Stimulated activated CD8-positive, alpha-beta memory T cell treated with anti-CD3 and anti-CD28 coated beads, Interleukin-12 subunit alpha, Interleukin-12 subunit beta, amount 100 ng/mL, for 24 hours (primary cell): ENCODE measurements at regions not wholly inside any gene's neighbourhood (a gene's known extent, or its start where the extent isn't known, plus 50 kb on each side); places are given as distances from the start of the nearest gene placed in this dataset.

Experiments
- DNase-seq: peaks from one replicate; pipeline ENCODE4 v3.0.0-alpha.2; 2020; ENCODE audit errors: extremely low read depth

DNA sequence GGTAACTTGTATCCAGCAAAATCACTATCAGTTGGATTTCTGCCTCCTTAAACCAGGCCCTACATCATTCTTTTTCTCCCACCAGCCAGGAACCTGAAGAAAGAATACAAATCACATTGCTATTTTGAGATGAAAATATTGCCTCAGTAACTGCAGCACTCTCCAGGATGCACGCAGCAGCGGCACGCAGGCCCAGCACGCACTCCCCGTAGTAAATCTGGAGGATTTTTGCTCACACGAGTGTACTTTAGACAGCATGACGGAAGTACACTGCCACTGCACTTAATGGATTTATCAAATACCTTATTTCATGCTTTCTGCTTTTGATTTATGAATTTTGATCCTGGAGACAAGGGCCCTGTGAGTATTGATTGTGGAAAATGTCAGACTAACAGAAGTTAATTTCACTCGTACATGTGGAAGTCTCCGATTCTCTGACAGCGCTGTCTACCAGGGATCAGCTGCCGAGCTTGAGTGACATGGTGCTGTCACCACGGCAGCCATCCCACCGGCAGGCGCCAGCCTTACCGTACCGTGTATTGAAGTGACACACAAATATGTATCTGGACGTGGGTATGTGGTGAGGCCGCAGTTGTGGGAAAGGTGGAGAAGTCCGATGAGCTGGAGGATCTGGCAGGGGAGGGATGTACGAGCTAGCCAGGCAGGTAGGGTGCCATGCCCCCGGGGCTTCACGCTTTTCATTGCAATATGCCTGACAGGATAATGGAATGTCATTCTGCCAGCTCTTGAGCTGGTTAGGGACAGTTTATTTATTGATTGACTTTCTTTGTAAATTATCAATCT is 863.7 kb downstream of the GALR1 start:
- no peak for DNase-seq

DNA sequence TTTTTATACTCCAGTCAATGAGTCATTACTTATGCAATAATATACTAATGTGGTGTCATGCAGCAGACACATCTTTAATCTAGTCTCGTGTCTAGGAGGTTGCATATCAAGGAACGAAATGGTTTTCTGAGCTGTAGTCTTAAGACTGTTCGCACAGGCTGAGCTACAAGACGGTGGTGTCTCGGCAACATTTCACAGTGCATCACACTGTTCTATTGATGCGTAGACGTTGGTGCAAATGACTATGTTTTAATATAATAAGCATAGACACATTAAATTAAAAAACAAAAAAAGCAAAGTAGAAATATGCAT is 864.2 kb downstream of the GALR1 start:
- no peak for DNase-seq

DNA sequence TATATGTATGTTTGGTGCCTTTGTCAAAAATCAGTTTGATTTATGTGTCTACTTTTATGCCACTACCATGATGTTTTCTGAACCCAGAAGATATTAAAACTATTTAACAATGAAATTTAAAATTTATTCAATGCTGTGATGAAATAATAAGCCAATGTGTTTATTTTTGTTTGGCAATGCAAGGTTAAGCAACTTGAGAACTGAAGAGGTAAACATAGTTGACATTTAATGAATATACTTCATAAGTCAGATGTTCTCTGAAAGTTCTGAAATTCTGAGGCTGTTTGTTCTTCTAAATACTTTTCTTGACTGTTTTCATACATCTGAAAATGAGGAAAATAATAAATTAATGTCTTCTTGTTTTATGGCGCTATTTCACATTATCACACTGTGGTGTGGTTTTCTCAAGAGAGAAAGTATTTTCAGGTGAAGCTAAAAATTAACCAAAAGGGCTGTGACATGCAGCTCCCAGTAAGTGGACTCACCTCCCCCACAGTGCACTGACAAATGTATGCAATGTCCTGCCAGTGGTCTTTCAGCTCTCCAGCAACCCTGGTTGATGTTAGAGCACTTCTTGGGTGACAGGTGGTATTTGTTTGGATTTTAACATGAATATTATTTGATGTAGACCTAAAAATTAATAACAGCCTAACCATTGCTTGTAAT is 863.6 kb upstream of the SALL3 start:
- no peak for DNase-seq

DNA sequence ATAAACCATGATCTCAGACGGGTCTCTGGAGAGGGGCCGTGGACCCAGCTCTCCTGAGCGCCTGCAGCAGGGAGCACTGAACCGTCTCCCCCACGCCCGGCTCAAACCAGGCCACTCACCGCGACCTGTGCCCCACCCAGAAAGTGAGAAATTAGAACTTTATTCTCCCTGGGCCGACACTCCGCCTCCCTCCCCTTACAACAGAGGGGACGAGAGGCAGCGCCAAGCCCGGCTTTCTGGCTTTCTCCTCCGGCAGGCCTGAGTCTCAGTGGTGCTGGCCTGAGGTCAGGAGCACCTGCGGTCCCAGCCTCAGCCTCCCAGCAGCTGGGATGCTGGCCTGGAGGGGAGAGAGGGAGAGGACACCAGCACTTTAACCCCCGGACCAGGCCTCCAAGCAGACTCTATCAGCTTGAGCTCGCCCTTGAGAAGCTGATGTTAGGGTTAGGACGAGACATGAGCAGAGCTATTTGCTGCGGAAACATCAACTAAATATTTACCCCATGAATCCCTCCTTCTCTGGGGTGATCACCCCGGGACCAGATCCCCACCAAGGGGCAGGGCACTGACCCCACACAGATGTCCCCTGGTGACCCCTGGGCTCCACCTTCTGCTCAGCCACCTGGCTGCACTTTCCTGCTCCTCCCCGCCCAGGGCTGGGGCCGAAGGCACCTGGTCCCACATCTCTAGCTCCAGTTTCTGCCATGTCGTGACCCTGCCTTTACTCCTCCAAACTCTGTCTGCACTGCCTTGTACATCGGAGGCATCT is 856.3 kb upstream of the SALL3 start:
- no peak for DNase-seq

DNA sequence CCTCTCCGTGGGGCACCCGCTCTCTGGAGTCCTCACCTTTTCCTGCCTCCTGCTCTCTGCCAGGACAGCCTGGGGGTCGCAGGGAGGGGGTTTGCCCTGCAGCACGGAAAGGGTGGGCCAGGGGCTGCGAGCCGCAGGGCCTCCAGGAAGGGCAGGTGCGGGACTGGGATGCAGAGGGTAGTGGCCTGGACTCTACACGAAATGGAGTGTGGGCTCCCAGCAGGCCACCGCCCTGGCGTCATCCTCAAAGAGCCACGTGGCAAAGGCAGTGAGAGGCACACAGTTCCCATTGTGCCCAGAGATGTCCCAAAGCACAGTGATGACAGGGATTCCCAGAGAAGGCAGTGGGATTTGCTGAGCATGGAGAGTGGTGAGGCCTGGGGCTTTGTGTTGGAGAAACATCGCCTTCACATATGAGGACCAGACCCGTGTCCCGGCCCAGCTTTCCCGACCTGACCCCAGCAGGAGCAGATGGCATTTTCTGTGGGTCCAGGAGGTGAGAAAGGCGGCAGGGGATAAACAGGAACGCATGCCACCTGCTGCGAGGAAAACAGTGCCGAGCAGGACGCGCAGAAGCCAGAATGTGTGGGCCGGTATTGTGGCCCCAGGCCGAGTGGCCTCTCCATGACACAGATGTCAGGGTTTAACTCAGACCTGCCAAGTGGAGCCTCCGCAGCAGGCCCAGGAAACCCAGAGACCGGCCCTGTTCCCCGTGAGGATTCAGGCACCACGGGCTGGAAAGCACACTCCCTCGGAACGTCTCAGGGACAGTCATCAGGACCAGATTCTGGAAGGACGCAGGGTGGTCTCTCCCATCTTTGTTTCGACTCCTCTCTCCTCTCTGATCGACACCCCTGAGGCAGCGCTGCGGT is 855.5 kb upstream of the SALL3 start:
- DNase-seq, result no peak

DNA sequence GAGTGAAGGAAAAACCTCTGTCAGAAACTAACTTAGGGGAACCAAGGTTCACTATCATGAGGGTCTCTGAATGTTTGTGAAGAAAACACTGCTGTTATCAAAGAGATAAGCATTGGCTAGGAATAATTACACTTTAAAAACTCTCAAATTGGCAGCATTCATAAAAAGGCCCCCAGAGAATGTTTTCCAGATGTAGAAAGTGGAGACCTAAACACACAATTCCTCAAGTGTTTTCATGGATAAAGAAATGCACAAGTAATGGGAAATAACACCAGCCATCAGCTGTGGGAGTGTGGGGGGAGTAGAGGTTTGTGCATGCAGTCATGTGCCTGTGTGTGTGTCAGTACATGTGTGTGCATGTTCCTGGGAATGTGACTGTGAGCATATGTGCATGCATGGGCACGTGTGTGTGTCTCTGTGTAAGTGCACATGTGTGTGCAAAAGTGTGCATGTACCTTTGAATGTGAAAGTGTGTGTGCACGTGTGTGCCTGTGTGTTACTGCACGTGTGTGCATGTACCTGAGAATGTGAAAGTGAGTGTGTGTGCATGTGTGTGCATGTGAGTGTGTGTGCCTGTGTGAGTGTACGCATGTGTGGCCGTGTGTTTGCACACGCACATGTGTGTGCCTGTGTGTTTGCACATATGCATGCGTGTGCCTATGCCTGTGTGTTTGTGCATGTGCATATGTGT is 854.3 kb upstream of the SALL3 start:
- DNase-seq, result no peak

DNA sequence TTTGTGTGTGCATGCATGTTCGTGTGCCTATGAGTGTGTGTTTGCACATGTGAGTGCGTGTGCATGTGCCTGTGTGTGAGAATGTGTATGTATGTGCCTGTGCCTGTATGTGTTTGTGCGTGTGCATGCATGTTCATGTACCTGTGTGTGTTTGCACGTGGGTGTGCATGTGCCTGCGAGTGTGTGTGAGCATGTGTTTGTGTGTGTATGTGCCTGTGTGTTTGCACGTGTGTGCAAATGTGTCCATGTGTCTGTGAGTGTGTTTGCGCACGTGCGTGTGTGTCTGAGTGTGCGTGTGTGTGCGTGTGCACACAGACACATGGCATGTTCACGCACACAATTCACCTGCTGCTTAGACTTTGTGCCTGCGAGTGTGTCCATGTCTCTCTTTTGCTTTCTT is 853.5 kb upstream of the SALL3 start:
- DNase-seq, result no peak

DNA sequence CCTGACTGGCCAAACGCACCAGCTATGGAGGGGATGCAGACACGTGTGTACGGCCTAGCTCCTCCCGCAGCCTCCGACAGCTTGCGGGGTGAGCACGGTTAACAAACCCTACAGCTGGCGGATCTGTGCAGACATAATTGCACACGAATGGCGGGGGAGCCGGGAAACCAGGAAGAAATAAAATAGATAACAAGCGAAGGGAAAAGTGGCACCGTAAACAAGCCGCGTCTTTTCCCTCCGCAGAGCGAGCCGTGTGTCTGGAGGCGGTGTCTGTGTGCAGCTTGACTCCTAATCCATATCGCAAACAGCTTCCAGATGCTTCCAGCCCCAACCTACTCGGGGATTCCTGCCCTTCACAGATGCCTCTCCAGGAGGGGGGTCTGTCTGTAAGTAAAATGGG is 853.1 kb upstream of the SALL3 start:
- DNase-seq, result no peak

DNA sequence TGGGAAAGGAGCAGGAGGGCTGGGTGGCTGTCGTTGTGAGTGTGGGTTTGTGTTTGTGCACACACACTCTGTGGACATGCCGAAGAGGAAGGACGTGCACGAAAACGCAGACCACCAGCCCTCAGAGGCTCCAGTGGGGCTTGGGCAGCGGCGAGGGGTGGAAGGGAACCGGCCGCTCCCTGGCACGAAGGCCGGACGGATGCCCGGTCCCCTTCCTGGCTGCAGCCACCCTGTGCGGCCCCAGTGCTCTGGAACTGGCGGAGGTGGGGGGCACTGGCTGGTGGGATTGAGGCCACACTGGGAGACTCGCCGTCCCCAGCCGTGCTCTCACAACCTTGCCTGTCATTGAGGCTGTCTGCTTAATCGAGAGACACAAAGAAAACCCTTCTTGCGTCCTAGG is 852.6 kb upstream of the SALL3 start:
- DNase-seq, result no peak

DNA sequence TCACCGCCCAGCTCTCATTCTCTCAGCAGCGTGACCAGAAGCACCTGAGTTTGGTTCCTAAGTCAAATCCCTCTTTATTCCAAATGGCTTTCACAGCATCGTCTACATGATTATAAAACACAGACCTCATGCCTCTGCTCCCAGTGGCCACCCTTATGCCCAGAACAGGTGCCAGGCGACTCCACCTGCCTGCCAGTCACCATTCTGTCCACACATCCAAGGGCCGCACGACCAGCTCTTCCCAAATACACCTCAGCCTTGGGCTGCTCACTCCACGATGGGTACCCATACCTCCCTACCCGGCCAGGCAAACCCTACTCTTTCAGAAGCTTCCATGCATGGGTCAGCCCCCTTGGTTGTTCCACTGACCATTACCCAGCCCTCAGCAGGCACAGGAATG is 851.6 kb upstream of the SALL3 start:
- no peak for DNase-seq

DNA sequence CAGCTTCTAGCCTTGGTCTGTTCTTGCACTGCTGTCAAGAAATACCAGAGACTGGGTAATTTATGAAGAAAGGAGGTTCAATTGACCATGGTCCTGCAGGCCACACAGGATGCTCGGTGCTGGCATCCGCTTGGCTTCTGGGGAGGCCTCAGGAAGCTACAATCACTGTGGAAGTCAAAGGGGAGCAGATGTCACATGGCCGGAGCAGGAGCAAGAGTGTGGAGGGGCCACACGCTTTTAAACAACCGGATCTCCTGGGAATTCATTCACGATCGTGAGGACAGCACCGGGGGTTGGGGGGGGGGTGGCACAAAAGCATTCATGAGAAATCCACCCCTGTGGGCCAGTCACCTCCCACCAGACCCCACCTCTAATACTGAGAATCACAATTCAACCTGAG is 850.4 kb upstream of the SALL3 start:
- no peak for DNase-seq

DNA sequence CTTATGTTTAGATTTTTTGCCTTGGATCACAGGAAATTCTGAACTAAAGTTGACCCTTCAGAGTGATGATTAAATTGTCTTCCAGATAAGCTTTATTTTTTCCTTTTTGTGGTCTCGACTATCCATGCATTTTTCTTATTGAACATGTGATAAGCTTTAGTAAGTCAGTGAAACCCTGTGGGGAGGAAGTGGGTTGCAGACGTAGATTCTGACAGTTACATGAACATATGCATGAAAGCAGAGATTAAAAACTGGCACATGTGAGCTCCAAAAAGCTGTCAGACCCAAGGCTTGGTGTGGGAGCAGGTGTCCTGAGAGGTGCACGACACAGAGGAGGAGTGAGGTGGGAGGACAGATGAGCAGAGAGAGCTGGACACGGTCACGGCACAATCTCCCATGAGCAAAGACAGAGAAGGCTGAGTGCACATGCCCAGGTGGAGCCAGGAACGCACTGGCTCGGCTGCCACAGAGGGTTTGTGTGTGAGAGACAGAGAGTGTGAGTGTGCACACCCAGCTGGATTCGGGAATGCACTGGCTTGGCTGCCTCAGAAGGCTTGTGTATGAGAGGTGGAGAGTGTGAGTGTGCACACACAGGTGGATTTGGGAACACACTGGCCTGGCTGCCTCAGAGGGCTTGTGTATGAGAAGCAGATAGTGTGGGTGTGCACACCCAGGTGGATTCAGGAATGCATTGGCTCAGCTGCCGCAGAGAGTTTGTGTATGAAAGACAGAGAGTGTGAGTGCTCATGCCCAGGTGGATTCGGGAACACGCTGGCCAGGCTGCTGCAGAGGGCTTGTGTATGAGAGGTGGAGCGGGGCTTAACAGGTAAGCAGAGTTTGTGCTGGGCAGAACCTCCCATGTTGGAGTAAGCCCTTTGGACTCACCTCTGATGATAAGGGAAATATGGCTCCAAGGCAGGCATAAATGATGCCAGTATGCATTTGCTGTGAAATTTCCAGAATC is 849.1 kb upstream of the SALL3 start:
- no peak for DNase-seq

DNA sequence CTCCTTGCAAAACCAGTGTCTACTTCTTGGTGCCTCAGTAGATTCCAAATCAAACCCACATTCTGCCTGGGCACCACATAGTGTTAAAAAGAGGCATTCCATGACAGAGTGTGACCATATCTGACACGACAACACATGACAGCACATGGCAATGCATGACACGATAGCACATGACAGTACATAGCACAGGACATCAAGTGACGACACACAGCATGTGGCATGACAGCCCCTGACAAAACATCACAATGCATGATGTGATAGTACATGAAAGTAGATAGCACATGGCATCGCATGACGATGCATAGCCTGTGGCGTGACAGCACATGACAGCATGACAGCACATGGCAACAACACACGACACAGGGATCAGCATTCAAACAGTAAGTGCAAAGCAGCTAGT is 845.9 kb upstream of the SALL3 start:
- DNase-seq, result no peak

DNA sequence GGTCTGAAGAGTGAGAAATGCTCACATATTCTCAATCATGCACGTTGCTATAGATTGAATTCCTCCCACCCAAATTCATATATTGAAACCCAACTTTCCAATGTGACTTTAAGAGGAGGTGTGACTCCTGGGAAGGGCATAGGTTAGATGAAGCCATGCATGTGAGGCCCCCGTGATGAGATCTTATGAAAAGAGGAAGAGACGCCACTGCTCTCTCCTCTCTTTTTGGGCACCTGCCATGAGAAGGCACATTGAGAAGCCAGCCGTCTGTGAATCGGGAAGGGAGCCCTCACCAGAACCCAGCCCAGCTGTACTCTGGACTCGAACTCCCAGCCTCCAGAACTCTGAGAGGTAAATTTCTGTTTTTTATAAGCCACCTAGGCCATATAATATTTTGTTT is 842.6 kb upstream of the SALL3 start:
- DNase-seq, result no peak

DNA sequence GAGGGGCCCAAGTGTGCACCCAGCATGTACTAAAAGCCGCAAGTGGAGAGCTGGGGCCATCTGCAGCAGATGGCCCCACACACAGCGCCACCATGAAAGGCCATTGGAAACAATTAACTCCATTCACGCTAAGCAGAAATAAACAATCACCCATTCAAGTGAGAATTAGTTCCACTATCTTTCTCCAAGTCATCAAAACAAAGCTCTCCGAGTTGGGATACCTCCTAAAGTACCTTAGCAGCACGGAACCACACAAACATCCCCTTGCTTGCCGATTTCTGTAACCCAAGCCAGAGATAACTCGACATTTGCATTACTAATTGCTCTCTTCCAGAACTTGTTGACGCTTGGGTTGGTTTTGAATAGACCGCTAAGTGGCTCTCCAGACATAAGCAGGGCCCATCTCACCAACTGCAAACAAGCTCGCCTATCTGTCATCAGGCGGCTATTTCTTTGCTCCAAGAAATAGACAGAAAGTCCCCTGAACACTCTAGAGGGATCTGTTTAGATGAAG is 840.6 kb upstream of the SALL3 start:
- DNase-seq, result no peak

DNA sequence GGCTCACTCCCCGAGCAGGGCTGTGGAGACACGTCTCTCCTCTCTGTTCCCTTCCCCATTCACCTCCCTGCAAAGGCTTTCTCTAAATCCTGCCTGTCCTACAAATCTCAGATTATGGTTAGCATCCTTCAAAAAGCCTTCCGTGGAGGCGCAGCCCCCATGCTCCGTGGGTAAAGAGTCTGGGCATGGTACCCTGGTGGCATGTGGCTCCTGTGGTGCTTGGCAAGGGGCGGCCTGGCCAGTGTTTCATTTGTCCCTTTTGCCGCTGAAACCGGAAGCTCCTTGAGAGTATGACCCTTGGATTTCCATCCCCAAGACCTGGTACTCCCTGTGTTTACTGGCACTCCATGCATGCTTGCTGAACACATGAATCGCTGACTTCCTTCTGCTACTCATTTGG is 839.3 kb upstream of the SALL3 start:
- DNase-seq, result no peak

DNA sequence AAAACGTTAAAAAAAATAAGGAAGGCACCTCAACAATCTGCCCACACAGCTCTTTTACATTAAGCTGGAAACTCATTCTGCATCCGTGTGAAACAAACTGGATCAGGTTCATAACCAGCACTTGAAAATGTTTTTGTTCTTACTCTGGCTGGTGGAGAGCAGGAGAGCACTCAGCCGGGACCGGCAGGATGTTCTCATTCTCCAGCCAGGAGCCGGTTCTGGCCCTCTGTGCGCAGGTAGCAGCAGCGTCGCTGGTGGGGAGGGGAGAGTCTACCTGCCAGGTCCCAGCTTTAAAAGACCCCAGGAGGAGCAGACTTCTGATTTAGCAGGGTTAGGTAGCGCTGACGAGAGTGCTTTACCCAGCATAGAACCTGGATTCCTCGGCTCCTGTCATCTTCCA is 834.9 kb upstream of the SALL3 start:
- DNase-seq, result no peak

DNA sequence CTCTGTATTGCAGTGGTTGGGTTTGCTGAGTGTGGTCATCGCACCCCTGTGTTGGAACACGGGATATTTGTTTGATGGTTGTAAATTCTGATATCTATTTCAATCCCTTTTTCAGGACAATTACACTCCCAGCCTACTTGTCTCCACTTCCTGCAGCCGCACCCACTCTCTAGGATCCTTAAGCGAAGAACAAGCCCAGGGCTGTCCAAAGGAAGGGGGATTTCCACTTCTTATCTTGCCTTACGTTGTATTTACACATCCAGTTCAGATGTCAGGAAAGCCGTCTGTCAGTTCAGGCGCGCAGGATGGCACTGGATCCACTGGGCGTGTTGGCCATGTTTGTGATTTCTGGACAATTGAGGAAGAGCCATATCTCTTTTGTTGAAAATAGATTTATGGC is 834.5 kb upstream of the SALL3 start:
- DNase-seq, result no peak

DNA sequence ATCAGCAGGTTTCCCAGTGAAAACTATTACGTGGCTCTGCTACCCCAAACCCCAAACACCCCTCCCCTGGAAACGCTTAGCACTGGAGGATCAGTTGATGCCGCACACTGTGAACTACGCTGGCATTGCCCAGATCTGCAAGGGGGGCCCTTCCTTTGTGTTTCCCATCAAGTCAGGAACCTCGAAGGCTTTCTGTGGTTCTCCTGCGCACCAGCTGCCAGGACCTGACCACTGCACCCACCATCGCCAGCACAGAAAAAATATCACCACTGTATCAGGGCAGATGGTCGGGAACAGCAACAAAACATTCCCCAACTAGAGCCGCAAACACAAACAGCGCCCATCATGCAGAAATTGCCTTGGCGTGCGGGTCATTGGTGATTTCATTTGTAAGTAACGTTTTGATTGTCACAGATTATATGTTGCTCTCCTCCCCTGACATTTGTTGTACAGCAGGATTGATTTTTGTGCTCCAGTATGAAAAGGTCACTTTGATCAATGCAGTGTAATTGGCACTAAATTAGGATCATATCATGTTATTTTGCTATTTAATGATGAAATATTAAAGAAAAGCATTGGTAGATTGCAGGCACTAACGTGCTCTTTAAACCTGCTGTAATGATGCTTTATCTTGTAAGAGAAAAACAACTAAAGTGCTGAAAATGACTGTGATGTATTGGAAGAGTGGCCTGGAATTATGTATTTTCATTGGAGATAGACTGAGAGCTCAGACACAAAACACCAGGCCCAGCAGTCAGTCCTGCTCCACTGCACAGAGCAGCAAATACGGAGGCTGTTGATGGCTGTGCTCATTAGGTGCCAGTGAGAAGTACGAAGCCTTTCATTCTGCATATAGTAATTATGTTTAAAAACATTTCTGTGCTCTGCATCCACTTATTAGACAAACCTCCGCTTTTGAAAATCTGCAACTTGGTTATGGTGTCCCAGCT is 833.2 kb upstream of the SALL3 start:
- DNase-seq, result no peak
